ENCODE measurements at regions not wholly inside any gene's neighbourhood (a gene's known extent, or its start where the extent isn't known, plus 50 kb on each side); places are given as distances from the start of the nearest gene placed in this dataset.

GRCh38 chr13:33945477-33945876 lies 127.5 kb downstream of the RFC3 start:
- no peak for DNase-seq (ENCODE audit: low read depth in 2 of 3, low spot score in 2 of 3)

- no peak for DNase-seq (ENCODE audit: low read depth in 2 of 3, low spot score in 2 of 3)
These were observed 135.3 kb downstream of the RFC3 start for GRCh38 chr13:33953203-33953602.

GRCh38 chr13:33953781-33954180 lies 135.8 kb downstream of the RFC3 start:
- DNase-seq (ENCODE audit: low read depth in 2 of 3, low spot score in 2 of 3): no peak

- no peak for DNase-seq (ENCODE audit: low read depth in 2 of 3, low spot score in 2 of 3)
These were observed 138.4 kb downstream of the RFC3 start for GRCh38 chr13:33956346-33956745.

GRCh38 chr13:33957497-33957905 lies 139.6 kb downstream of the RFC3 start:
- no peak for DNase-seq (ENCODE audit: low read depth in 2 of 3, low spot score in 2 of 3)

GRCh38 chr13:33958964-33959363 lies 141.0 kb downstream of the RFC3 start:
- DNase-seq (ENCODE audit: low read depth in 2 of 3, low spot score in 2 of 3): no peak

GRCh38 chr13:33963134-33963533 lies 145.2 kb downstream of the RFC3 start:
- no peak for DNase-seq (ENCODE audit: low read depth in 2 of 3, low spot score in 2 of 3)

- no peak for DNase-seq (ENCODE audit: low read depth in 2 of 3, low spot score in 2 of 3)
These were observed 145.9 kb downstream of the RFC3 start for GRCh38 chr13:33963895-33964294.

- no peak for DNase-seq (ENCODE audit: low read depth in 2 of 3, low spot score in 2 of 3)
These were observed 150.9 kb downstream of the RFC3 start for GRCh38 chr13:33968520-33969507.

- DNase-seq (ENCODE audit: low read depth in 2 of 3, low spot score in 2 of 3): no peak
These were observed 153.0 kb downstream of the RFC3 start for GRCh38 chr13:33970746-33971561.

- no peak for DNase-seq (ENCODE audit: low read depth in 2 of 3, low spot score in 2 of 3)
These were observed 153.5 kb downstream of the RFC3 start for GRCh38 chr13:33971562-33971819.

GRCh38 chr13:33973194-33973593 lies 155.2 kb downstream of the RFC3 start:
- DNase-seq (ENCODE audit: low read depth in 2 of 3, low spot score in 2 of 3): no peak

- DNase-seq (ENCODE audit: low read depth in 2 of 3, low spot score in 2 of 3): no peak
These were observed 159.0 kb downstream of the RFC3 start for GRCh38 chr13:33976965-33977364.

GRCh38 chr13:33978653-33979052 lies 160.7 kb downstream of the RFC3 start:
- DNase-seq (ENCODE audit: low read depth in 2 of 3, low spot score in 2 of 3): no peak

GRCh38 chr13:33992881-33993336 lies 175.0 kb downstream of the RFC3 start:
- no peak for DNase-seq (ENCODE audit: low read depth in 2 of 3, low spot score in 2 of 3)

GRCh38 chr13:33994198-33994597 lies 176.2 kb downstream of the RFC3 start:
- no peak for DNase-seq (ENCODE audit: low read depth in 2 of 3, low spot score in 2 of 3)

GRCh38 chr13:33994826-33995502 lies 177.0 kb downstream of the RFC3 start:
- DNase-seq (ENCODE audit: low read depth in 2 of 3, low spot score in 2 of 3): no peak

- no peak for DNase-seq (ENCODE audit: low read depth in 2 of 3, low spot score in 2 of 3)
These were observed 178.7 kb downstream of the RFC3 start for GRCh38 chr13:33996636-33997035.

- DNase-seq (ENCODE audit: low read depth in 2 of 3, low spot score in 2 of 3): no peak
These were observed 179.6 kb downstream of the RFC3 start for GRCh38 chr13:33997574-33997973.

GRCh38 chr13:33999811-34000605 lies 182.1 kb downstream of the RFC3 start:
- DNase-seq (ENCODE audit: low read depth in 2 of 3, low spot score in 2 of 3): no peak

GRCh38 chr13:34000955-34001354 lies 183.0 kb downstream of the RFC3 start:
- DNase-seq (ENCODE audit: low read depth in 2 of 3, low spot score in 2 of 3): no peak

All from activated CD8-positive, alpha-beta memory T cell treated with anti-CD3 and anti-CD28 coated beads for 48 hours (primary cell).